NCI-H345 treated with DMSO at 0.1 percent for 48 hours (cell line): ENCODE measurements at regions not wholly inside any gene's neighbourhood (a gene's known extent, or its start where the extent isn't known, plus 50 kb on each side); places are given as distances from the start of the nearest gene placed in this dataset.
"Not testable (repeated sequence)": the region's sequence is repeated elsewhere in the genome, so short reads cannot be mapped to it uniquely, and the experiment has no call there.

Experiments
- DNase-seq: peaks from one replicate; lab custom pipeline; 2025; ENCODE audit not compliant: unreplicated experiment; lab: John Stamatoyannopoulos, UW

DNA sequence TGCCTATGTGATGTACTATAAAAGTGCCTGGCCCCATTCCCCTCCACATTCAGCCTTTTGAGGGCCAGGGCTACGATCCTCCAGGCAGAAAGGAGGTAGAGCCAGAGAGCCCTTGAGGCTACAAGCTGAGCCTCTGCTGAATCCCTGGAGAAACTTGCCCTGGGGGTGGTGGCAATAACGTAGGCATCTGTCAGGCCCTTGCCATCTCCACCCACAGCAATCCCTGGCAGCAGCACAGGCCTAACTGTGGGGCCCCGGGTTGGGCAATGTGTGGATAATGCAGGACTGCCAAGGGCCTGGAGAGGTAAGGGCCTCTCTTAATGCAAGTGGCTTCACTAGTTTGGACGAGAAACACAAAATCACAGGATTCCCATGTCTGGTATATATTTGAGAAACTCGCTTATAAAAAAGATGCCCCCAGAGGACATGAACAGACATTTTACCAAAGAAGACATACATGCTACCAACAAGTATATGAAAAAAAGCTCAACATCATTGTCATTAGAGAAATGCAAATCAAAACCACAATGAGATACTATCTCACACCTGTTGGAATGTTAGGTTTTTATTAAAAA lies 99.0 kb downstream of the QRSL1 start:
- no peak for DNase-seq

DNA sequence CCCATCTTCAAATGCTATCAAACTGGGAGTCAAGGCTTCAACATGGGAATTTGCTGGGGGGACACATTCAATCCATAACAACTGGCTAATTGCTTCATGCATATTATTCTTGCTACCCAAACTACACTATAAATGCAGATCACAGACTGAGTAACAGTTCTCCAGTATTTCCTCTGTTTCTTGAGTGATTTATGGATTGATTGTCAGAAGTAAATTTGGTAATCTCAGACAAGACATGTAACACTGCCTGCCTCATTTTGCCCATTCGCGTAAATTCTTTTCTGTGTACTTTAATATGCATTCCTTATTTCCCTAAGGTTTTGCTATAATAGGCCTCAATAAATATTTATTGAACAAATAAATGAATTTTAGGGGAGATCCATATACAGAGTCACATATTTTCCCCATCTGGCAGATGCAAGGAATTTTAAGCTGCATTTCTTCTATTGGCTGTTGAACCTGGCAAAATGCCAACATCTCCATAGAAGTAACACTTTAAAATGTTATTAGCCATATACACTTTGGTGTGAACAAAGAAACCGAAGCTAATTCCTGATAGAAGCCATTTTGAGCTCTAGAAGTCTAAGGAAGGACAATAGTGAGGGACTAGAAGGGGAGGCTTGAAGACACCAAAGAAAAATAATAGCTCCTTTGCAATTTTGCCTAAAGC lies 98.2 kb downstream of the QRSL1 start:
- DNase-seq, result peak; percentile 30

DNA sequence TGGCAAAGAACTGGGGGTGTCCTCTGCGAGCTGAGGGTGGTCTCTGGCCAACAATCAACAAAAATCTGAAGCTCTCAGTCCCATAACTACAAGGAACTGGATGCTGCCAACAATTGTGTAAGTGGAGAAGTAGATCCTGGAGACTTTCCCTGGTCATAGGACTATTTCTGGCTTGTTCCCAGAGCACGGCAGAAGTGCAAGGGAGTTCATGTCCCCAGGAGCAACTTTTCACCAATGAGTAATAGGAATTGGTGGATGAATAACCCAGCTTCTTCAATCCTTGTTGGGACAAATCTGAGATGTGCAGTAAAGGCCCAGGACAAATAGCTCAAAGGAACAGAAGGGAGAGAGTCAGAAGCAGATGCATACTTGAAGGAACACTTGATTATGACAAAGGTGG lies 95.5 kb downstream of the QRSL1 start:
- DNase-seq, result no peak

DNA sequence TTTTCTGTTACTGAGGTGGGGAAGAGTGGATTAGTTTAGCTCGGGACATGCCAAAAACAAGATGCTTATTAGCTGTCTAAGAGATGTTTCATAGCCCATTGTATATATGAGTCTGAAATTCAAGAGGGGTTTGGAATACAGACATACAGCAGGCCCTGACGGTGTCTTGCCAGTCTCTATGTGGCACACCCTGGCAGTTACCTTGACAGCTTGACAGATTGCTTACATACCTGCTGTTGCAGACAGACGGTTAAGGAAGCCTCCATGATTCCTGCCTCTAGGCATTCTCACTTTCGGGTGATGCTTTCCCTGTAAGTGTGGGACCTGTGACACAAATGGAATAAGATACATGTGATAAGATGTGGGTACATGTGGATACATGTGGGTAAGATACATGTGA lies 95.0 kb downstream of the QRSL1 start:
- DNase-seq, result no peak

DNA sequence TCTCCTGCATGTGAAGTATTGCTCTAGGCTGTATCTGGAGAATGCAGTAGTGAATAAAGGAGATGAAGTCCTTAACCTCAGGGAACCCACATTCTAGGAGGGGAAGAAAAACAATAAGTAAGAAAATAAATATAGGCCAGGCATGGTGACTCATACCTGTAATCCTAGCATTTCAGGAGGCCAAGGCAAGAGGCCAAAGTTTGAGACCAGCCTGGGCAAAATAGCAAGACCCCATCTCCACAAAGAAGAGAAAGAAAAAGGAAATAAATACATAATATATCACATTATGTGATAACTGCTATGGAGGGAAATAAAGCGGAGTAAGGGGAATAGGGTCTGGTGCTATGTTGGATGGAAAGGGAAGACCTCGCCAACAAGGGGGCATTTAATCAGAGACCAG lies 94.0 kb downstream of the QRSL1 start:
- not testable (repeated sequence) for DNase-seq

DNA sequence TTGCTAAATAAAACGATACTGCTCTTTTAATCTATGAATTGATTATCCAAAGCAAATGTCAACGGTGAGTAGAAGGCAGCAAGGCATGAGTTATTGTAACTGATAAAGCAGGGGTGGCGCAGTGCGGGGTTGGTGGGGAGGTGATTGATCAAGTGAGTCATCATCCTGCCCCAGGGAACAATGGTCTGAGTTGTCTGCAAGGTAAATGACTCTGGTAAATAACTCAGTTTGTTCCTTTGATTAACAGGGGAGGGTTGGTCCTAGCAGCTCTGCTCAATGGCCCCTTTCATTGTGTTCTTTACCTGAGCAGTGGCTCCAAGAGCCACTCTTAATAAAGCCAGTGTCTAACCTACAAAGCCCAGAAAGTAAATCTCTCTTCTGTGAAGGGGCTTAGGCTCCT lies 91.8 kb downstream of the QRSL1 start:
- DNase-seq, result not testable (repeated sequence)
